K562 (cell line): ENCODE measurements at regions not wholly inside any gene's neighbourhood (a gene's known extent, or its start where the extent isn't known, plus 50 kb on each side); places are given as distances from the start of the nearest gene placed in this dataset.

Experiments
- ATAC-seq: fragments of 200-7000 bp; cut with Tn5 transposase; 3 replicates; pipeline ENCODE4 v1.9.1; 2020; ENCODE audit warnings: moderate library complexity
- BruUV-seq: library from RNA; stranded (reverse); fragments of 400-500 nt; replicated peaks from 2 replicates; lab custom pipeline; 2021; lab: Mats Ljungman, UMichigan
- CTCF ChIA-PET: fragments of 300-600 bp; formaldehyde crosslinking; extraction: SDS; loops from one replicate; lab custom pipeline; 2021; ENCODE audit warnings: low intra/inter-chr PET ratio; lab: Yijun Ruan, JAX
- POLR2A ChIA-PET: fragments of 300-600, 350-650 bp; sonication (Branson Sonifier 250); formaldehyde crosslinking; extraction: SDS; loops from one replicate; lab custom pipeline; 2021; ENCODE audit warnings: antibody characterized with exemption, inconsistent platforms; lab: Yijun Ruan, JAX
- DNase-seq, 4 experiments: peaks; one replicate each; pipeline versions ENCODE4 v3.0.0 to v3.0.0-alpha.2; 2011 to 2018; ENCODE audit warnings: low spot score in 3 of 4, mixed read lengths in 3 of 4; ENCODE audit errors: extremely low read depth in 1 of 4
- FAIRE-seq: peaks from 2 replicates; lab custom pipeline; 2011; peaks lifted over from hg19 to GRCh38; lab: Jason Lieb, UNC
- H2AFZ ChIP-seq: 2 replicates; pipeline ENCODE4 v1.6.0; 2011; ENCODE audit warnings: low read depth, low read length, control low read depth, inconsistent platforms
- H3K27ac ChIP-seq: fragments of 200-600 bp; 3 replicates; pipeline ENCODE4 v1.8.0; 2011; ENCODE audit warnings: low read depth, mild to moderate bottlenecking, control low read depth, inconsistent platforms, low read length, moderate library complexity, mixed read lengths; ENCODE audit errors: extremely low read depth
- H3K27me3 ChIP-seq, 2 experiments: fragments of 300-600 bp in 1 of 2; 2 replicates in 1 of 2; 3 replicates in 1 of 2; pipeline versions ENCODE4 v1.6.0 to v1.8.0; 2011; ENCODE audit warnings: inconsistent platforms in 2 of 2, low read length in 2 of 2, mild to moderate bottlenecking in 1 of 2, mixed read lengths in 1 of 2, moderate library complexity in 1 of 2; ENCODE audit not compliant: control insufficient read depth in 2 of 2, insufficient read depth in 2 of 2
- H3K36me3 ChIP-seq: fragments of 300-600 bp; 3 replicates; pipeline ENCODE4 v1.8.0; 2011; ENCODE audit warnings: mild to moderate bottlenecking, low read length, inconsistent platforms; ENCODE audit not compliant: control insufficient read depth, insufficient read depth
- H3K4me1 ChIP-seq, 2 experiments: fragments of 200-600 bp in 1 of 2; replicated peaks in 1 of 2; 2 replicates in 1 of 2; 3 replicates in 1 of 2; pipeline versions ENCODE4 v1.5.1 to v1.8.0; 2011; ENCODE audit warnings: inconsistent platforms in 2 of 2, low read length in 2 of 2, mild to moderate bottlenecking in 1 of 2, mixed read lengths in 1 of 2, moderate library complexity in 1 of 2; ENCODE audit not compliant: control insufficient read depth in 2 of 2, insufficient read depth in 2 of 2
- H3K4me2 ChIP-seq: 2 replicates; pipeline ENCODE4 v1.6.1; 2011; ENCODE audit warnings: low read length, control low read depth, inconsistent platforms, mixed read lengths; ENCODE audit not compliant: insufficient read depth
- H3K4me3 ChIP-seq: fragments of 200-600 bp; sonication (generic), shearing (Covaris generic); 2 replicates; pipeline ENCODE4 v1.5.1; 2016; ENCODE audit warnings: control low read depth, inconsistent platforms
- H3K79me2 ChIP-seq: fragments of 200-600 bp; 3 replicates; pipeline ENCODE4 v1.8.0; 2011; ENCODE audit warnings: low read length, inconsistent platforms; ENCODE audit not compliant: control insufficient read depth, insufficient read depth
- H3K9ac ChIP-seq, 2 experiments: 2 replicates each; pipeline versions ENCODE4 v1.6.0 to v1.6.1; 2011; ENCODE audit warnings: low read depth in 2 of 2, low read length in 2 of 2, control low read depth in 1 of 2, inconsistent platforms in 1 of 2, mild to moderate bottlenecking in 1 of 2, mixed read lengths in 1 of 2; ENCODE audit not compliant: insufficient read depth in 1 of 2
- H3K9me1 ChIP-seq: one replicate; pipeline ENCODE4 v1.6.0; 2011; ENCODE audit warnings: inconsistent platforms, mild to moderate bottlenecking, low read length, moderate library complexity; ENCODE audit not compliant: control insufficient read depth, insufficient read depth
- H3K9me3 ChIP-seq: replicated peaks from 2 replicates; pipeline ENCODE4 v1.5.1; 2011; ENCODE audit warnings: low read depth, low read length, inconsistent platforms; ENCODE audit not compliant: control insufficient read depth, insufficient read depth
- H4K20me1 ChIP-seq: replicated peaks from 2 replicates; pipeline ENCODE4 v1.6.1; 2011; ENCODE audit warnings: low read length, inconsistent platforms, mixed read lengths; ENCODE audit not compliant: control insufficient read depth, insufficient read depth
- ATF7 ChIP-seq: fragments of 450-650 bp; IDR thresholded peaks from 2 replicates; pipeline ENCODE4 v1.7.1; 2014; ENCODE audit warnings: mild to moderate bottlenecking, moderate library complexity
- CBX1 ChIP-seq: sonication (generic); IDR thresholded peaks from 2 replicates; pipeline ENCODE4 v1.6.1; 2016; ENCODE audit warnings: antibody characterized with exemption, low read depth, mild to moderate bottlenecking
- CBX8 ChIP-seq: fragments of 200-600 bp; sonication (generic); IDR thresholded peaks from 2 replicates; pipeline ENCODE4 v1.6.1; 2012; ENCODE audit warnings: borderline replicate concordance, mixed run types, low read depth, mild to moderate bottlenecking, moderate library complexity, mixed read lengths, low read length, control low read depth, inconsistent platforms; ENCODE audit not compliant: poor library complexity, severe bottlenecking; ENCODE audit errors: extremely low read depth
- CCNT2 ChIP-seq: IDR thresholded peaks from 2 replicates; pipeline ENCODE4 v1.6.1; 2011; ENCODE audit warnings: borderline replicate concordance, low read depth, mild to moderate bottlenecking, moderate library complexity, mixed read lengths, low read length; ENCODE audit not compliant: insufficient read length; ENCODE audit errors: extremely low read depth
- GTF2F1 ChIP-seq: IDR thresholded peaks from 2 replicates; pipeline ENCODE4 v1.6.1; 2011; ENCODE audit warnings: low read depth, low read length, improper control_type of control experiment
- MIER1 ChIP-seq: fragments of 450-650 bp; IDR thresholded peaks from 2 replicates; pipeline ENCODE4 v1.6.1; 2016; ENCODE audit warnings: antibody characterized with exemption, mild to moderate bottlenecking, low read depth
- NR3C1 ChIP-seq: sonication (generic); formaldehyde crosslinking; IDR thresholded peaks from 2 replicates; pipeline ENCODE4 v1.8.1; 2022; ENCODE audit warnings: missing genetic modification reagents
- PHF20 ChIP-seq: fragments of 450-650 bp; IDR thresholded peaks from 2 replicates; pipeline ENCODE4 v1.6.1; 2018; ENCODE audit not compliant: partially characterized antibody
- SPI1 ChIP-seq: IDR thresholded peaks from 2 replicates; pipeline ENCODE4 v1.6.1; 2011; ENCODE audit warnings: low read depth, low read length, control low read depth, borderline replicate concordance
- STAT5B ChIP-seq: fragments of 250-450 bp; sonication (Bioruptor Pico); IDR thresholded peaks from 2 replicates; pipeline ENCODE4 v1.8.0; 2021; ENCODE audit warnings: mild to moderate bottlenecking, inconsistent platforms
- TAF9B ChIP-seq: fragments of 450-650 bp; IDR thresholded peaks from 2 replicates; pipeline ENCODE4 v1.6.1; 2018; ENCODE audit warnings: mild to moderate bottlenecking; ENCODE audit not compliant: partially characterized antibody
- ZC3H11A ChIP-seq: IDR thresholded peaks from 2 replicates; pipeline ENCODE4 v1.6.1; 2012; ENCODE audit warnings: low read depth, low read length, improper control_type of control experiment
- ZFX ChIP-seq: sonication (generic); formaldehyde crosslinking; IDR thresholded peaks from 2 replicates; pipeline ENCODE4 v1.8.0; 2022; ENCODE audit warnings: mild to moderate bottlenecking, missing genetic modification reagents, moderate library complexity
- ZNF77 ChIP-seq: fragments of 250-450 bp; sonication (Bioruptor Pico); IDR thresholded peaks from 2 replicates; pipeline ENCODE4 v1.5.0; 2020
- ZSCAN29 ChIP-seq: fragments of 450-650 bp; IDR thresholded peaks from 2 replicates; pipeline ENCODE4 v1.6.1; 2017
- WGBS: fragments of 100-300 bp; shearing (Covaris generic); methylation state at CpG from one replicate; pipeline ENCODE4 v1.1.6; 2016; ENCODE audit warnings: low coverage, mixed read lengths; ENCODE audit not compliant: insufficient coverage; ENCODE audit errors: missing lambda C conversion rate; 5-methylcytosine and 5-hydroxymethylcytosine counted together
- in situ Hi-C: fragments of 300-500 bp; cut with MboI; formaldehyde crosslinking; loops from 4 replicates; pipeline ENCODE4 v1.15.0; 2018; ENCODE audit warnings: inconsistent platforms, mixed read lengths
- intact Hi-C: fragments of 100-400 bp; cut with micrococcal nuclease; formaldehyde crosslinking; loops from 2 replicates; pipeline ENCODE4 v1.14.2; 2022
- TF ChIP-seq, protein P1 (sequence below): fragments of 450-650 bp; IDR thresholded peaks from 2 replicates; pipeline ENCODE4 v1.6.1; 2016
- TF ChIP-seq, protein P2 (sequence below): fragments of 250-450 bp; sonication (Bioruptor Pico); IDR thresholded peaks from 2 replicates; pipeline ENCODE4 v1.8.0; 2021; ENCODE audit warnings: mild to moderate bottlenecking, moderate library complexity
- TF ChIP-seq, protein P3 (sequence below): fragments of 250-450 bp; sonication (Bioruptor Pico); IDR thresholded peaks from 2 replicates; pipeline ENCODE4 v1.8.0; 2021; ENCODE audit warnings: borderline replicate concordance, mild to moderate bottlenecking, moderate library complexity; ENCODE audit not compliant: poor library complexity, severe bottlenecking
- TF ChIP-seq, protein P4 (sequence below), 3 experiments: IDR thresholded peaks in 2 of 3; conservative IDR thresholded peaks in 1 of 3; 2 replicates each; pipeline ENCODE4 v1.5.1; 2011 to 2012; ENCODE audit warnings: low read length in 3 of 3, mild to moderate bottlenecking in 3 of 3, control low read depth in 2 of 3, improper control_type of control experiment in 1 of 3, inconsistent platforms in 1 of 3, low read depth in 1 of 3, mixed read lengths in 1 of 3, moderate library complexity in 1 of 3; ENCODE audit not compliant: insufficient read depth in 2 of 3

DNA sequence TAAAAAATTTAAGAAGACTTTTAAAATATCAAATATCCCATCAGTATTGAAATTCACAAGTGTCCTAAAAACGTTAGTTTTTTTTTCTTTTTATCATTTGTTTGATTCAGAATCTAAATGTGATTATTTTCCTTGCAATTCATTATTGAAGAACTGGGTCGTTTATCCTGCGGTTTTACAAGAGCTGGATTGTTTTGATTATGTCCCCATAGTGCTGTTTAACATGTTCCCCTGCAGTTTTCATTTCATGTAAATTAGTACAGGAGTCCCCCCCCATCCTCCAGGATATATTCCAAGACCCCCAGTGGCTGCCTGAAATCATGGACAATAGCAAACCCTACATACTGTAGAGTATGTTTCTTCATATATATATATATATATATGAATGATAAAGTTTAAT, 105.7 kb downstream of the KCTD15 start:
- Histone ChIP-seq H3K27me3 (peaks cover 10 to 21% of the 10 kb centered on the region in 2 experiments; a peak in 4 of 5 replicates), H2AFZ (no peak overlapping the region), H3K4me2 (no peak overlapping the region), H4K20me1 (no peaks in the 10 kb centered on the region), H3K79me2 (no peaks in the 10 kb centered on the region), H3K4me1 (peaks cover 0 to 16% of the 10 kb centered on the region in 2 experiments; a peak in 2 of 5 replicates), H3K9me3 (peaks cover 4% of the 10 kb centered on the region; the same call in 1 of the 2 replicates), H3K9ac (no peak overlapping the region), H3K36me3 (no peaks in the 10 kb centered on the region)
- ChIA-PET POLR2A (interaction anchor here (0.6 to 0.7 kb wide), 3 partner anchors 9 to 436 kb away, joined by 3 read pairs; no protein-coding TSS in a partner anchor), CTCF (interaction anchor here (0.6 kb wide), 1 partner anchor 114 kb away, joined by 4 read pairs; no protein-coding TSS in a partner anchor)
- intact Hi-C loops (no loop called here), in situ Hi-C loops (no loop called here)
- BruUV-seq: no TSS peak
- FAIRE-seq: no peak
- WGBS: 0% methylated on average over 3 of the region's 3 CpGs
- no peak for ATAC-seq
- no peak for DNase-seq
- TF ChIP-seq TAF9B (no peak), CBX8 (no peak), NR3C1 (CRISPR knock-in tag) (no peak), CBX1 (no peak), ZC3H11A (no peak), GTF2F1 (no peak), ZFX (CRISPR knock-in tag) (no peak), STAT5B (no peak), CCNT2 (no peak), ZNF77 (CRISPR knock-in tag) (no peak), ZSCAN29 (no peak), MIER1 (no peak), ATF7 (no peak), PHF20 (no peak), SPI1 (no peak)
- TF ChIP-seq, protein P1, sequence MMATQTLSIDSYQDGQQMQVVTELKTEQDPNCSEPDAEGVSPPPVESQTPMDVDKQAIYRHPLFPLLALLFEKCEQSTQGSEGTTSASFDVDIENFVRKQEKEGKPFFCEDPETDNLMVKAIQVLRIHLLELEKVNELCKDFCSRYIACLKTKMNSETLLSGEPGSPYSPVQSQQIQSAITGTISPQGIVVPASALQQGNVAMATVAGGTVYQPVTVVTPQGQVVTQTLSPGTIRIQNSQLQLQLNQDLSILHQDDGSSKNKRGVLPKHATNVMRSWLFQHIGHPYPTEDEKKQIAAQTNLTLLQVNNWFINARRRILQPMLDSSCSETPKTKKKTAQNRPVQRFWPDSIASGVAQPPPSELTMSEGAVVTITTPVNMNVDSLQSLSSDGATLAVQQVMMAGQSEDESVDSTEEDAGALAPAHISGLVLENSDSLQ: no peak
- TF ChIP-seq, protein P2, sequence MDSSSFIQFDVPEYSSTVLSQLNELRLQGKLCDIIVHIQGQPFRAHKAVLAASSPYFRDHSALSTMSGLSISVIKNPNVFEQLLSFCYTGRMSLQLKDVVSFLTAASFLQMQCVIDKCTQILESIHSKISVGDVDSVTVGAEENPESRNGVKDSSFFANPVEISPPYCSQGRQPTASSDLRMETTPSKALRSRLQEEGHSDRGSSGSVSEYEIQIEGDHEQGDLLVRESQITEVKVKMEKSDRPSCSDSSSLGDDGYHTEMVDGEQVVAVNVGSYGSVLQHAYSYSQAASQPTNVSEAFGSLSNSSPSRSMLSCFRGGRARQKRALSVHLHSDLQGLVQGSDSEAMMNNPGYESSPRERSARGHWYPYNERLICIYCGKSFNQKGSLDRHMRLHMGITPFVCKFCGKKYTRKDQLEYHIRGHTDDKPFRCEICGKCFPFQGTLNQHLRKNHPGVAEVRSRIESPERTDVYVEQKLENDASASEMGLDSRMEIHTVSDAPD (CRISPR knock-in tag): no peak
- TF ChIP-seq, protein P3, sequence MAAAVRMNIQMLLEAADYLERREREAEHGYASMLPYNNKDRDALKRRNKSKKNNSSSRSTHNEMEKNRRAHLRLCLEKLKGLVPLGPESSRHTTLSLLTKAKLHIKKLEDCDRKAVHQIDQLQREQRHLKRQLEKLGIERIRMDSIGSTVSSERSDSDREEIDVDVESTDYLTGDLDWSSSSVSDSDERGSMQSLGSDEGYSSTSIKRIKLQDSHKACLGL (CRISPR knock-in tag): no peak
- TF ChIP-seq, protein P4, sequence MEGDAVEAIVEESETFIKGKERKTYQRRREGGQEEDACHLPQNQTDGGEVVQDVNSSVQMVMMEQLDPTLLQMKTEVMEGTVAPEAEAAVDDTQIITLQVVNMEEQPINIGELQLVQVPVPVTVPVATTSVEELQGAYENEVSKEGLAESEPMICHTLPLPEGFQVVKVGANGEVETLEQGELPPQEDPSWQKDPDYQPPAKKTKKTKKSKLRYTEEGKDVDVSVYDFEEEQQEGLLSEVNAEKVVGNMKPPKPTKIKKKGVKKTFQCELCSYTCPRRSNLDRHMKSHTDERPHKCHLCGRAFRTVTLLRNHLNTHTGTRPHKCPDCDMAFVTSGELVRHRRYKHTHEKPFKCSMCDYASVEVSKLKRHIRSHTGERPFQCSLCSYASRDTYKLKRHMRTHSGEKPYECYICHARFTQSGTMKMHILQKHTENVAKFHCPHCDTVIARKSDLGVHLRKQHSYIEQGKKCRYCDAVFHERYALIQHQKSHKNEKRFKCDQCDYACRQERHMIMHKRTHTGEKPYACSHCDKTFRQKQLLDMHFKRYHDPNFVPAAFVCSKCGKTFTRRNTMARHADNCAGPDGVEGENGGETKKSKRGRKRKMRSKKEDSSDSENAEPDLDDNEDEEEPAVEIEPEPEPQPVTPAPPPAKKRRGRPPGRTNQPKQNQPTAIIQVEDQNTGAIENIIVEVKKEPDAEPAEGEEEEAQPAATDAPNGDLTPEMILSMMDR (IDR thresholded peaks at IDR 0.05 in 2 of 3, conservative IDR thresholded peaks at IDR 0.05 in 1 of 3; ENCODE audit: insufficient read depth in 2 of 3, low read depth in 1 of 3, low read length in 3 of 3): no peak
- TF ChIP-seq, all 486 proteins: peak for 0
- Histone ChIP-seq H3K4me3 (no peak overlapping the region), H3K9me1 (no peaks in the 10 kb centered on the region), H3K27ac (no peak overlapping the region)
